Activated CD8-positive, alpha-beta memory T cell treated with anti-CD3 and anti-CD28 coated beads for 4 hours (primary cell): ENCODE measurements at regions not wholly inside any gene's neighbourhood (a gene's known extent, or its start where the extent isn't known, plus 50 kb on each side); places are given as distances from the start of the nearest gene placed in this dataset.

Experiments used
- DNase-seq, 2 donors: peaks; one replicate each; pipeline ENCODE4 v3.0.0-alpha.2; 2020; ENCODE audit warnings: low read depth in 2 of 2

DNA sequence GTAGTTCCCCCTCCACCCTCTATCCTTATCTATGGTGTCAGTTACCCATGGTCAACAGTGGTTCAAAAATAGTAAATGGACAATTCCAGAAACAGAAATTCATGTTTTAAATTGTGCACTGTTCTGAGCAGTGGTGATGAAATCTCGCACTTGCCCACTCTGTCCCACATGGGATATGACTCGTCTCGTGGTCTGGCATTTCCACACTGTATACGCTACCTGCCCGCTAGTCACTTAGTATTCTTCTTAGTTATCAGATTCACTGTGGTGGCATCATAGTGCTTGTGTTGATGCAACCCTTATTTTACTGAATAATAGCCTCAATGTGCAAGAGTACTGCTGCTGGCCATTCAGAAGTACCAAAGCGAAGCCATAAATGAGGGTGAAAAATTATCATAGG lies 507.0 kb downstream of the SNAPC1 start:
- no peak for DNase-seq

DNA sequence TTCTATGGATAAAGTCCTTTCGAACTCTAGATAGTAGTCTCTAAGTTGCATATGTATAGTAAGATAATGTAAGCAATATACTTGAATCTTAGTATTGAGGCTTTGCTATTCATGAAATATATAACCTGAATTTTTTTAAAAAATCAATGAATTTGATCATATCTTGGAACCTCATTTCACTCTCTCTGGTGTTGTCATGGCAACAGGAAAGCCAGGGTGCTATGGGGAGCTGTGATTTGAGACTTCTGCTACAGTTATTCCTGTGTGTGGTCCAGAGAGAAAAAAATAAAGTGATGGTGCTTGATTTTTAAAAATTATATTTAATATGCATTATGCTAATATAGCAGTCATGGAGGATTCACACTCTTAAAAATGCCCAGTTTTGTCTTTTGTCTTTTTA lies 508.0 kb downstream of the SNAPC1 start:
- DNase-seq: no peak

DNA sequence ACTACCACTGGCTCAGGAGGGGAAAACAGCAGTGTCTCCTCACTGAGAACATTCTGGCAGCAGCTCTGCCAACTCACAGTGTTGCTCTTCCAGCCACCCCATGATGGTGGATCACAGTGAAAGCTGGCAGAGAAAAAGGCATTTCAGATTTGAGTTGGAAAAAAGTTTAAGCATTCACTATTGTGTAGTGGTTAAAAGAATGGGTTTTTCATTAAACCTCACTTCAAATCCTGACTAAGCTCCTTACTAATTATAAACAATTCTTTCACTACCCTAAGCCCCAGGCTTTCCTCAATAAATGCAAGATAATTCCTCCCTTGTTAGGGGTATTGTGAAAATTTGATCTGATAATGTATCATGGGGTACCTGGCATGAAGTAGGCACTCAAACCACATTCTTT lies 518.1 kb downstream of the SNAPC1 start:
- DNase-seq: no peak

DNA sequence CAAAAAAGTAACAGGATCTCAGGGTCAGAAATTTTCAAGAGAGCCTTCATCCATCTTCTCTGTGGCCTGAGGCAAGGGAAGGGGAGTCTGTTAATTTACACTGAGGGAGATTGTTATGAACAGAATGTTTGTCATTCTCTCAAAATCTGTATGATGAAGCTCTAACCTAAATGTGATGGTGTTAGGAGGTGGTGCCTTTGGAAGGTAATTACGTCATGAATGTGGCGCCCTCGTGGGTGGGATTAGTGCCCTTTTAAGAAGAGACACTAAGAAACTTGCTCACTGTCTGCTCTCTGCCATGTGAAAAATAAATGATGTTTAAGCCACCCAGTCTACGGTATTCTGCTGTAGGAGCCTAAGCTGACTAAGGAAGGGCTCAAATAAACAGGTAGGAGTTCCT lies 521.6 kb downstream of the SNAPC1 start:
- DNase-seq: no peak

DNA sequence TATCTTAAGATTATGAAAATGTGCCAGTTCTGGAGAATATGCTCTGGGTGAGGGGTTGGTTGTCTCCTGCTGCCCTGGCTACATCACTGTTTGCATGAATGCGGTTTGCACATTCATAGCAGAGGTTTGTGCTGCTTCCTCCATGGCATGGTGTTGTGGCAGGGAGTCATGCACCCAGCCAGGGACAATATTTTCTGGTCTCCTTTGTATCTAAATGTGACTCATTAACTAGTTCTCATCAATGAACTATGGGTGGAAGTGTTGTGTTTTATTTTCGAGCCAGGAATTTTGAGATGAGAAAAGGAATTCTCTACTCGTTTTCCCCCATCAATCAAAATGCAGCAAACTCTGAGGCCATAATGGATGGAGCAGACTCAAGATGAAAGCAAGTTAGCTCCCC lies 527.3 kb downstream of the SNAPC1 start:
- no peak for DNase-seq

DNA sequence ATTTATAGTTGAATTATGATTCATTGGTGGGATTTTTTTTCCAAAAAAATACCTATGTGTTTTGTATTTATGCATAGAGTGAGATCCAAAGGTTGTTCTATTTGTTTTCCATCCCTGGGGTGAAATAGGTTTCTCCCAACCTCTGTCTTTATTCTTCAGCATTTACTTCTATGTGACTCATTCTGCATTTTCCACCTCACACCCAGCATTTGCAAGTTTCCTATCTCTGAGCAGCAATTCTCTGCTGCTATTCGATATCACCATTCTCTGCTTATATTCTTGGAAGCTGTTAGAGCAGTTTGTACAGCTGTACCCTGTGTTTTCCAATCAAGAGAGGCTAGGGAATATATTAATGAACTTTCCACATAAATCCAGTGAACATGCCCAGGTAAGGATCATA lies 538.9 kb downstream of the SNAPC1 start:
- DNase-seq: no peak

DNA sequence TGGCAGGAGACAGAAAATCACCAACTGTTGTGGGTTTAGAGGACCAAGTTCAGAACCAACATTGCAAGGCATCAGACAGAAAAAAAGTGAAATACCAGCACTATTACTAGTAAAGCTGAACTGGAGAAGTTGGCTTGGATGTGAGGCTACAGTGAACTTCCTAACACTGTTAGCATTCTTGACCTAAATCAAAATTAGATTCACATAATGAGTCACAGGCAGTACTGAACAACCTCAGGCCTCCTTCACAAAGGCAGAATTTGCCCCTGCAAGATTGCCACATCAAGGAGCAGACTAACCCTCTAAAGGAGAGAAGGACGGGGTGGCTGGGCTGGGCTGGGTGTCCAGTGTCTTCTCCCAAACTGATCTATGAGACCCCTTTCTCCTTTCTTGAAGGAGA lies 539.7 kb downstream of the SNAPC1 start:
- DNase-seq: no peak

DNA sequence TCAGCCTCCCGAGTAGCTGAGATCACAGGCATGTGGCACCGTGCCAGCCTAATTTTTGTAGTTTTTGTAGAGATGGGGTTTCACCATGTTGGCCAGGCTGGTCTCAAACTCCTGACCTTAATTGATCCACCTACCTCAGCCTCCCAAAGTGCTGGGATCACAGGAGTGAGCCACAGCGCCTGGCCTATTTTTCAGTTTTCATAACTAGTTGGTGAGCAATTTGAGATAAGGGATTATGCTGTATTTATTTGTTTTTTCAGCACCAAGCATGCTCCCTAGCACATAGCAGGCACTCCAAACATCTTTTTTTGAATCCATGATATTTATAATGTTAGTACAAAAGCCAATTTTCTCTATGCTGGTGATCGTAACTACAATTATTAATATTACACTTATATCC lies 541.2 kb downstream of the SNAPC1 start:
- no peak for DNase-seq

DNA sequence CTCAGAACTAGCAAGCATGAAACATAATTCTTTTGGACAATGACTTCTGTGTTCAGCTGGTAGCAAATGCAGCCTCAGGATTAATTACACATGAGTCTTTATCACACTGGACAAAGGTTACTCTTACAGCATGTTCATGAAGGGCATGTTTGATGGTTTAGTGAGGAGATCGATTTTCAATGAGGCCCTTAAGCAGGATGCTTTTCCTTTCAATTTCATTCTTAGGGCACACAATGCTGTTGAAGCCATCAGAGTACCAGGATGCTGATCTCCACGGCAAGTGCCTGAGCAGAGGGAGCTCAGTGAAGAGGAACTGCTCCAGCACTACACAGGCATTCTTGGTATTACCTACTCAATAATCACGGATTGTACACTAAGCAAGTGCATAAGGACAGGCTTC lies 542.0 kb downstream of the SNAPC1 start:
- no peak for DNase-seq

DNA sequence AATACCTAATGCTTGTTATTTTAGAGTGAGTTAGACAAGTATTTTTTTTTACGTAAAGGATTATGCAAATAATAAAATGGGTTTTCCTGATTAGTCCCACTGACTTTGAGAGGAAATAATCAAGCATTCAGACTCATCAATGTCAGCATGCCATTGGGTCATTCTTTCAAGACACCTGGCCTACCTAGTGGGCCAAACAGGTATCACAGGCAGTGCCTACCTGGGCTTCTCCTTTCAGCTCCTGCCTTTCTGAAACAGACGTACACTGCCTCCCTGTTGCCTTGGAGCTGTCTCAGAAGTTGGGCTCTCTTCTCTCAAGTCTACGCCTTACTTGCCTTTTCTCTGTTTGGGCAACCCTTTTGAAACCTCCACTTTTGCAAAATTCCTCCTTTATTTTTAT lies 545.6 kb downstream of the SNAPC1 start:
- no peak for DNase-seq

DNA sequence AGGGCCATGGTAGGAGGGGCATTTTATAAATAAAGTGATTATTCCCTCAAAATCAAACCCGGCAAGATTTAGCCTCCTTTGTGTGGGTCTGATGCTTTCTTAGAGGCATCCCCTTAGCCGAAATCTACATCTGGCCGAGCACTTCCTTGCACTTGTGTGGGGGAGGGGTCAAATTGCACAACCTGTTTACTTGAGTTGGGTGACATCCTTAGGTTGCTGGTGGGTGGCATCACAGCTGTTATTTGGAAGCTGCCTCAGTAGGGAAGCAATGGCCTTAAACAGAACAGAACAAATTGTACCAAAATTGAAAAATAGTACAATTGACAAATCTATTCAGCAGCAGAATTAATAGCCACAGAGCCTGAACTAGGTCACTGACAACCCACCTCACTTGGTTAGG lies 546.1 kb downstream of the SNAPC1 start:
- DNase-seq: no peak

DNA sequence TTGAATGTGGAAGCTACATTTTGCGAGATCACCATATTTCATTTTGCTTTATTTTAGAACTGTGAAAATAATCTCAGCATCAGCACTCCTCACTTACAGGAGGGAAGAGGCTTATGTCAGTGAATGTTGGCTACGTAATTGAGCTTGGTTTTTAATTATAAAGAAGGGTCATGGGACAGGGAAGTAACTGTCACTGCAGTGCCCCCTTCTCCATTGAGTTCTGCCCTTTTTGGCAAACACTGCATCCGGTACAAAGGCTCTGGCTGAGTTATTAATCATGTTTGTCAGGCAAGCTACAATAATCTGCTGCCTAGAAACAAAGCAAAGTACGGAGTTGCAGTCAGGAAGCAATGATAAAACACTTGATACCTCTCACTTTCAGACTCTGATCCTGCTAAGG lies 546.7 kb downstream of the SNAPC1 start:
- DNase-seq: no peak

DNA sequence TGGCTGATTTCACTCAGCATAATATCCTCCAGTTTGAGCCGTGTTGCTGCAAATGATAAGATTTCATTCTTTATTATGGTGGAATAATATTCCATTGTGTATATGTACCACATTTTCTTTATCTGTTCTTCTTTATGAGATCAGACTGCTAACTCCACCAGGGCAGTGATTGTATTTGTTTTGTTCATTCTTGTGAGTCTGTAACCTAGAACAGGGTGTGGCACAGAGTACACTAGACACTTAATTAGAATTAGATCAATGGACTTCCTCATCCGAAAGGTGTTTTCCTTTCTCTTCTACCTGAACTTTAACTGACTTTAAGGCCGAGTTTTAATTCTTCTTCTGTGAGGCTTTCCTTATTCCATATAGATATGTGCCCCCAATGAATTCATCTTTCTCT lies 551.0 kb downstream of the SNAPC1 start:
- DNase-seq: no peak

DNA sequence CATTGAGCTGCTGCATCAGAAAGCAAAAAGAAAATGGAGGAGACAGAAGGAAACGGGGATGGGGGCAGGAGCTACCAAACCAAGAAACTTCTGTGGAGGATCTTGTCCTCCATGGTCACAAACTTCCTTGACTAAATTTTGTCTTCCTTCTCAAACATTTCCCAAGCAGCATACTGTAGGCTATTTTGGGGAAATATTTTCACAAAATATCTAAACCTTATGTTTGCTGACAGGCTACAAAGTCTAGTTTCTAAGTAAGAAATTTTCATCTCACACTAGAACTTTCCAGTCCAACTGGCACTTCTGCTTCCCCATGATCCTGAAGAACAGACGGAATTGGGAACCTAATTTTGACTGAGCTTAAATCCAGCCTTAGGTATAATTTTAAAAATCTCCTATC lies 552.0 kb downstream of the SNAPC1 start:
- DNase-seq: no peak

DNA sequence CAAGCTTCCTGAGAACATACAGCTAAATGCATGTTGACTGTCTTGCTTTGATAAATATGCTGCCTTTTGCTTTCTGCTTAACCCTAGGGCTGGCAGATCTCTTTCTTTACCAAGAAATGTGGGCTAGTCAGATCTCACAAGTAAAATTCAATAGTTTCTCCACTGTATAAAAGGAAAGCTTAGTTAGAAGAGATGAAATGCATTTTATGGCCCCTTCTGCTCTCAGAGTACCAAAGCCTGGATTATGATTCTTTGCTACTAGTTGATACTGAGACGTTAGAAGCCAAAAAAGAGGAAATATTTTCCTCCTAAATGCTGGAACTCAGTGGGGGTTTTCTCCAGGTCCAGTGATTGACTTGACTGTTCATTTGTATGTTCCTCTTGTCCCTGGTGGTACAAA lies 552.7 kb downstream of the SNAPC1 start:
- DNase-seq: no peak

DNA sequence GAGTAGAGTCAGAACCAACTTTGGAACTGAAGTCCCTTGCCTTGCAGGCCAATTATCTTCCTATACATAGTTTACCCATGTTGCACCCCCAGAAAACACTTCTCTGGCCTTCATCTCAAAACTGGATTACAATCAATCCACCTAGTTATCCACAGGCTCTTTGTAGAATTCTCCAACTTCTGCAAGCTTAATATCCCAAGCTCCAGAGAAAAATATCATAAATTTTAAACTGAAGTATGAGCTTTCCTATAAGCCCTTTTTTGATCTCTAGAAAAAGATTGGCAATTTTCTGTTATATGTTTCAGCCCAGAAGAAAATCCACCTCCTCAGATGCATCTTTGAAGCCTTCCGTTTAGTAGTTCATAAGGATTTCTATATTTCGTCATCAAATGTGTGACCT lies 553.4 kb downstream of the SNAPC1 start:
- no peak for DNase-seq

DNA sequence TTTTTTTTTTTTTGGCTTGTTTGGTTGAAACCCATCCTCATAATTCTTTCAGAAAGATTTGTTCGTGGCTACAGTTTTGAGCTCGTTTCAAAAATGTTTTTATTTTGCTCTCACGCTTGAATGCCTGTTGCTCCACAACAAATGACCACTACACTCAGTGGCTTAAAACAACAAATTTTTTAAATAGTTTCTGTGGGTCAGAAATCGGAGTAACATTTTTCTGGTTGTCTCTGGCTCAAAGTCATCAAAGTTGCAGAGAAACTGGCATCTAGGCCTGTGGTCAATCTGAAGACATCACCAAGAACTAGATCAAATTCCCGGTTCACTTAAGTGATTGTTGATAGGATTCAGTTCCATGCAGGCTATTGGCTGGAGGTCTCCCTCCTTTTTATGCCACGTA lies 560.0 kb downstream of the SNAPC1 start:
- no peak for DNase-seq

DNA sequence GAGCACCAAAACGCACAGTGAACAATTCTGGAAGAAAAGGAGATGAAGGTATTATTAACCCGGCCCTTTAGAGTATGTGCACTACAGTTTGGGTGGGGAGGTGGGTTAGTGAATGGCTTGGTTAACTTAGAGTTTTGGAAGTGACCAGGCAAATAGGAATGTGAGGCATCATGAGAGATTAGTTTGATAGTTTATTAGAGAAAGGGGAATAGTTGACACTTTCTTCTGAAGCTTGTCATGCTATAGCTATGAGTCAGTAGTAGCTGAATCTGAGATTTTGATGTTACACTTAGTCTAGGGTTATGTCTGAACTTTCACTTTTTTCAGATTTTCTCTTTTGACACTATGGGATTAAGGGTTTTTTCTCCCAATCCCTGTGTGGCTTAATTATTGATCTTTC lies 567.2 kb downstream of the SNAPC1 start:
- DNase-seq: no peak

DNA sequence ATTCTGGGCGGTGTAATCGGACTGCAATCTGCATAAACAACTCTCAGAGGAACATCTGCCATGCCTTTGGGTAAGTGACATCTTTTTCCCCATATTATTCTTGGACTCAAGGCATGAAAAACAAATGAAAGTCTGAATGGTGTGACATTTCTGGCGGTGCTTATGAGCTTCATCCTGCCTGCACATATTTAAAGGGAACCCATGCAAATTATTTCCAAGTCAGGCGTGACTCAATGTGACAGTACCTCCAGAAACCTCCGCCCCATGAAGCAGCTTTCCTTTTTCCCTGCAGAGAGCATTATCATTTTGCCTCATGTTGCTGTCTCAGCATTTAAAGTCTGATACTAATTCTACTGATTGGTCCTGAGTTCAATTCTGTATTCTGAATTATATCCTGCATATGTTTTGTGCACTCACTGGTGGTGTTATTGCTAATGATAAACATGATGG lies 585.4 kb downstream of the SNAPC1 start:
- DNase-seq: no peak

DNA sequence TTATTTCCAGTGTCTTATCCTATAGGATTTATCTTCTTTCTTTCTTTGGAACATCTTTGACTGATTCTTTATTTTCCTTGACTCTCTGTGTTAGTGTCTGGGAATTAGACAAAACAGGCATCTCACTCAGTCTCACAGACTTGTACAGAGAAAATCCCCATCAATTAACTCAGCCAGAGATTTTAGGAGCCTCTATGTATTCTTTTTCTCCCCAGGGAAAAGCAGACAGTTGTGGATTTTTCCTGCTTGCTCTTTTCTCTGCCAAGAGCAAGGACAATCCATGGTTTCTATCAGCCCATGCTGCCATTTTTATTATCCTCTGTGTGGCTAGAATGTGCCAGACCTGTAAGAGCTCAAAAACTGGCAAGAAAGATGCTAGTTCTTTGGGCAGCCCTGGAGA lies 595.1 kb downstream of the SNAPC1 start:
- no peak for DNase-seq

DNA sequence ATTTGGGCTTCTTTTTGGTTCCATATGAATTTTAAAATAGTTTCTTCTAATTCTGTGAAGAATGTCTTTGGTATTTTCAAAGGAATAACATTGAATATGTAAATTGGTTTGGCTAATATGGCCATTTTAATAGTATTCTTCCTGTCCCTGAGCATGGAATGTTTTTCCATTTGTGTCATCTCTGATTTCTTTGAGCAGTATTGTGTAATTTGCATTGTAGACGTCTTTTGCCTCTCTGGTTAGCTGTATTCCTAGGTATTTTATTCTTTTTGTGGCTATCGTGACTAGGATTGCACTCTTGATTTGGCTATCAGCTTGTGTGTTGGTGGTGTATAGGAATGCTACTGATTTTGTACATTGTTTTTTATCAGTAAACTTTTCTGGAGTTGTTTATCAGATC lies 601.9 kb downstream of the SNAPC1 start:
- no peak for DNase-seq

DNA sequence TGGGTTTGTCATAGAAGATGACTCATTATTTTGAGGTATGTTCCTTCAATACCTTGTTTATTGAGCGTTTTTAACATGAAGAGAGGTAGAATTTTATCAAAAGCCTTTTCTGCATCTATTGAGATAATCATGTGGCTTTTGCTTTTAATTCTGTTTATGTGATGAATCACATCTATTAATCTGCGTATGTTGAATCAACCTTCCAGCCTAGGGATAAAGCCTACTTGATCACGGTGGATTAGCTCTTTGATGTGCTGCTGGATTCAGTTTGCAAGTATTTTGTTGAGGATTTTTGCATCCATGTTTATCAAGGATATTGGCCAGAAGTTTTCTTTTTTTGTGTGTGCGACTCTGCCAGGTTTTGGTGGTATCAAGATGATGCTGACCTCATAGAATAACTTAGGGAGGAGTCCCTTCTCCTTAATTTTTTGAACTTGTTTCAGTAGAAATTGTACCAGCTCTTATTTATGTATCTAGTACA lies 602.6 kb downstream of the SNAPC1 start:
- DNase-seq: no peak

DNA sequence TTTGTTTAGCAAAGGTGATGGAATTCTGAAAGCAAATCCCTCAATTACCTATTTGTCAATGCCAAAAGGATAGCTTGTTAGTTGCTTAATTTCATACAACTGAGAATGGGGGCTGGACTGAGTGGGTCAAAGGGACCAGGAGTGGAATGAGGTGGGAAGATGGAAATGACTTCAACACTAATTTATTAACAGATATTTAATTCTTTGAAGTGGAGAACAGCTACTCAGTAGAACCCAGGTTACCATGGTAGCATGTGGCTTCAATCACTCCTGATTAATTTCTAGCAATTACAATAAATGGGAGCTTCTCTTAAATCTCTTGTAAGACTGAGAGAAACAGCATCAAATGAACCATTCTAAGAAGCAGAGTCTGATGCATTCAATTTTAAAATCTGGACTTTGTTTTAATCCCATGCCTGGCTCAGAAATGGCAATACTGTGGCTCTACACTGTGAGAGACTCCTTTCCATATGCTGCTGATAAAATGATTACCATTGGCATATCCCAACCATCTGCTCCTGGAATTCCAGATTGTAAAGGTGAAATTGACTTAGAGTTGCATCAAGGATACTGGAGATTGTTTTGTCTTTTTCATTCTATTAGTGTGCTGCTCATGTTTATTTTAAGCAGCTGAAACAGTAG lies 607.8 kb downstream of the SNAPC1 start:
- DNase-seq: no peak

DNA sequence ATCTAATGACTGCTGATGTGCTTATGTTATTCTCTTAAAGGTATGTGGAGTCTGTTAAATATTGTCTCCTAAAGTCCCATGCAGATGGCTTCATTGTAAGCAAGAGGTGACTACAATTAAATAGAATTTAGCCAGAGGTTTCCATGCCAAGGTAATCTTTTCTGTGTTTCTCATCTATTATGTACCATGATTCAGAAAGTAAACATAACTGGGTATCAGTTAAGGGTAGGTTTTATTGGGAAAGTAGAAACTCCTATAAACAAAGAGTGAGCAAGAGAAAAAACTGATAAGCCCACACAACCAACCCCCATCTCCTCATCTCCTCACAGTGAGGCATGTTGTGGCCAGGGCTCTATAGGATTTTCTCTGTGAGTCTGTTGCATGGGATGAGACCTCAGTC lies 611.7 kb downstream of the SNAPC1 start:
- no peak for DNase-seq
